IPS DF 19.7 (cell line): ENCODE measurements at regions not wholly inside any gene's neighbourhood (a gene's known extent, or its start where the extent isn't known, plus 50 kb on each side); places are given as distances from the start of the nearest gene placed in this dataset.
"Not testable (repeated sequence)": the region's sequence is repeated elsewhere in the genome, so short reads cannot be mapped to it uniquely, and the experiment has no call there.

ENCODE experiments used
- DNase-seq: peaks from one replicate; pipeline ENCODE4 v3.0.0-alpha.2; 2013; ENCODE audit warnings: low read depth, low spot score

DNA sequence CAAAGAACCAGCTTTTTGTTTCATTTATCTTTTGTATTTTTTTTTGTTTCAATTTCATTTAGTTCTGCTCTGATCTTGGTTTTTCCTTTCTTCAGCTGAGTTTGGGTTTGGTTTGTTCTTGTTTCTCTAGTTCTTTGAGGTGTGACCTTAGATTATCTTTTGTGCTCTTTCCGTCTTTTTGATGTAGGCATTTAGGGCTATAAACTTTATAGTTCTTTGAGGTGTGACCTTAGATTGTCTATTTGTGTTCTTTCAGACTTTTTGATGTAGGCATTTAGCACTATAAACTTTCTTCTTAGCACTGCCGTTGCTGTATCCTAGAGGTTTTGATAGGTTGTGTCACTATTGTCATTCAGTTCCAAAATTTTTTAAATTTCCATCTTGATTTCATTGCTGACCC is 224.3 kb upstream of the COBL start:
- DNase-seq: not testable (repeated sequence)

DNA sequence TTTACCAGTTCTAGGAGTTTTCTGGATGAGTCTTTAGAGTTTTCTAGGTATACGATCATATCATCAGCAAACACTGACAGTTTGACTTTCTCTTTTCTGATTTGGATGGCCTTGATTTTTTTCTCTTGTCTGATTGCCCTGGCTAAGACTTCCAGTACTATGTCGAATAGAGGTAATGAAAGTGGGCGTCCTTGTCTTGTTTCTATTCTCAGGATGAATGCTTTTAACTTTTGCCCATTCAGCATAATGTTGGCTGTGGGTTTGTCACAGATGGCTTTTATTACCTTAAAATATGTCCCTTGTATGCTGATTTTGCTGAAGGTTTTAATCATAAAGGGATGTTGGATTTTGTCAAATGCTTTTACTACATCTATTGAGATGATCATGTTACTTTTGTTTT is 223.2 kb upstream of the COBL start:
- no peak for DNase-seq

DNA sequence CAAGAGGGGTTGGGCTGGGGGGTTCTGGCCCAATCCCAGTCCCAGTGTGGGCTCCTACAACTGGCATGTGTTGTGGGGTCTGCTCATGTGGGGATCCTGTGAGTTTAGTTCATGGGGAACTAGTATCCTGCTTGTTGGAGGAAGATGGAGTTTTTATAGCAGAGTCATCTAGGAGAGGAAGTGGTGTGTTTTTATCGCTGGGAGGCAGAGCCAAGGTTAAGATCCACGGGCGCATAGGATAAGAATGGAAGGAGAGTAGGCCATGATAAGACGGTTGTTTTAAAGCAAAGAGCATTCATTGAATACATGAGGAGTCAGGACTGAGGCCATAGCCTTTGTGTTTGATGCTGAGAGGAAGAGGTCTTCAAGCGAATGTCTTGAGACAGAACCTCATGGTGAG is 211.6 kb upstream of the COBL start:
- DNase-seq: no peak

DNA sequence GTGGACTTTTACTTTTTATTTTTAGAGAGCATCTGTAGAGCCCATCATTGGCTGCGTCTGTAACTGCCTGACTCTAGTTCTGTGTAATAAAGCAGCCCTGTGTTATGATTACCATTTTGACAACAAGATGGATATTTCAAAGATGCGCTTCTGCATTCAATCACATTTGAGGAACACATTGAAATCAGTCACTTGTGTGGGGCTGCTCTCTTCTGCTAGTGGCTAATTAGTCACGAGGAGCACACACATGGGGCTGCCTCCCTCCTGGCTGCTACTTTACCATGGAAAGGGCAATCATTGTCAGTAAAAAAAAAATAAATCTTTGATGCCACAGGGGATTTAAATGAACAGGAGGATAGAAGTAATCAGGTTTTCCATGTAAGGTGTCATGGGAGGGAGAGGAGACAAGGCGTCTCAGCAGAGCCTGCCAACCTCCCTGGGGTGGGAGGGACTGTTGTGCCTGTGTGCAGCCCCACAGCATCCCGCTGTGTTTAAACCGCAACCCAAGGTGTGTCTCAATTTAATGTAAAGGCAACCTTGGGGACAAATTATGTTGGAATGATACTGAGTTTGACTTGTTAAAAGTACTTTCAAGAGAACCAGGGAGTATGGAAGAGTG is 205.2 kb upstream of the COBL start:
- no peak for DNase-seq

DNA sequence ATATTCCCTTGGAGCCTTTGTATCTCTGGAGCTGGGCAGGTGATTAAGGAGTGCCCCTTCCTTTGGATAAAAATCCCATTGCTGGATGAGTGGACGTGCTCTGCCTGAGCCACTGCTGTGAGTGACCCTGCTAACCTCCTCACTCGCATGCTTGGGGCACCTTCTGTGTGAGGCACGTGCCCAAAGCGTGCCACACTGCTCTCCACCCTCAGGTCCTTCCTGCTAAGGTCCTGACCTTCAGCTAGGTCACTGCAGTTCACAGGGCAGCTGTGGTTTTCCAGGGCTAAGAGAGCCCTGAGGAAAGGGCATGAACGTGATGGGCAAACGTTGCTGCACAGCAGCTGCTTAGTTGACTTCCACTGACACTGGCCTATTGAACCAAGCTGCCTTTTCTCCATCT is 204.4 kb upstream of the COBL start:
- DNase-seq: no peak

DNA sequence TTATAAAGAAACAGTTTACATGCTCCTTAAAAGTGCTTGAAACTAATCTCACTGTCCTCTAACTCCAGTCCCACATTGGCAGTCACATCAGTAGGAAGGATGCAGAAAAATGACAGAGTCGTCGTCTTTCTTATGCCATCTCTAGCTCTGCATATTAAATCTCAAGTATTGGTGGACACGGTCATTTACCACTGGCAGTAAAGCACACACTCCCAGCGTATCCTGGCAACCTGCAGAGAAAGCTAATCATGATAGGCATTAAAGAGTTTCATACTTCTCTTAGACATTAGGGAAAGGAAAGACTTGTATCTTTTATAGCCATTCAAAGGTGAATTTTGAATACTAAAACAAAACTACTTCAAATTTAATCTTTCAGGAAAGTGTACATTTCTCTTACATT is 202.0 kb upstream of the COBL start:
- no peak for DNase-seq

DNA sequence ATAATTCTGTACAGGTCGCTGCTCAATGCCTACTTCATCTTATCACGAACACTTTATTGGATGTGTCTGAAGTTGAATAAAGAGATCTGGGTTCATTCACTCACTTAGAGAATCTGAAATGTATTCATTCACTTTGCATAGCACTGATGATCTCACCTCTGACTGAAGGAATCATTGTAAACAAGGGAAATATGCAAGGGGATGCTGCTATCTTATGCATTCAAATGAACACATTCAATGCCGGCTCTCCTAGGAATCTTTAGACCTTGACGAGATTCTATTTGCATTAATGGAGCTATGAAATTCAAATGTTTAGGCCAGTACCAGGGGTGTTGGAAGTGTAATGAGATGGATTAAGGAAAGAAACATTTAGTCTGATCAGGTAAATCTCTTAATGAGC is 200.6 kb upstream of the COBL start:
- no peak for DNase-seq

DNA sequence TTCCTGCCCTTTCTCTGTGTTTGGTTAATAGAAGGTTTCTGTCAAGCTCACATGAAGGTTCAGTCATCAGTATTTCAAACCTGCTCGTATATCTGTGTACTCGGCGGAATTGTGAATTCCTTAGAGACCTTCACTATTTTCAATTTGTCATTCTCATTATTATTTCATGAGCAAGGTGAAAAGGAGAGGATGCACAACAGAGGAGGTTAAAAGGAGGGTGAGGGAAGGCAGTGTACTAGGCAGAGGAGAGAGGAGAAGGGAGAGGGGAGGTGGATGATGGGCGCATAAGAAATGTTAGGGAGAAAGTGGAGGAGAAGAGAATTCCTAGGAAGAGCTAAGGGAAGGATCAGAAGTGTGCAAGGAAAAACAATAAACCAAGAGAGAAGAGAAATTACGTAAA is 185.0 kb upstream of the COBL start:
- no peak for DNase-seq

DNA sequence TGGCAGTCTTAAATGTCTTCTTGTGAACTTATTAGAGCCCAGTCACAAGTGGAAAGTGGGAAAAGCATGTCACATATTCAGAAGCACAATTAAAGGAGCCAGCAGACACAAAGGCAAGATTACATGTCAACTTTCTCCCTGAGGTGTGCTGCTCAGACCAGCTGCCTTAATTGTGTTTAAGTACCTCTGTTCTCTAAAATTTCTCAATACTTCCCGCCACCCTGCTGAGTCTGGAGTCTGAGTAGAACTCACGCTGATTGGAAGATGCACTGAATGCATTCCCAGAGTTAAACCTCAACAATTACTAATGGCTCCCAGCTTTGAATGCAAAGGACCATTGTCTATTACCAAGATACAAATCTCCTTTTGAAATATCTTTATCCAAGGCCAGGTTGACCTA is 166.4 kb upstream of the COBL start:
- no peak for DNase-seq

DNA sequence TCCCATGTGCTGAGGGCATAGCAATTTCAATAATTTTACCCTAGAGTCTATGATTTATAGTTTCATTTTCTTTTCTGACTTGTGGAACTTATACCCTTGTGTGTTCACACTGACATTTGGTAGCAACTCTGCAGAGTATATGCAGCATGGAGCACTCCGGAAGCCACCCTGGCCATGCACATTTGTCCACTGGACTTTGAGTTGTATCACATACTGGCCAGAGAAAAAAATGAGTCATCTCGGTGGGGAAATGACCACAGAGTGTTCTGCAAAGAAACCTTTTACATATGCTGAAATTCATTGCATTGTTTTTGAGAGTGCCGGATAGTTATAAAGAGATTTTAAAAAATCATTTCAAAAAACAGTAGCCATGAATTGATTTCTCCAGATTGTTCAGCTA is 164.8 kb upstream of the COBL start:
- DNase-seq: no peak

DNA sequence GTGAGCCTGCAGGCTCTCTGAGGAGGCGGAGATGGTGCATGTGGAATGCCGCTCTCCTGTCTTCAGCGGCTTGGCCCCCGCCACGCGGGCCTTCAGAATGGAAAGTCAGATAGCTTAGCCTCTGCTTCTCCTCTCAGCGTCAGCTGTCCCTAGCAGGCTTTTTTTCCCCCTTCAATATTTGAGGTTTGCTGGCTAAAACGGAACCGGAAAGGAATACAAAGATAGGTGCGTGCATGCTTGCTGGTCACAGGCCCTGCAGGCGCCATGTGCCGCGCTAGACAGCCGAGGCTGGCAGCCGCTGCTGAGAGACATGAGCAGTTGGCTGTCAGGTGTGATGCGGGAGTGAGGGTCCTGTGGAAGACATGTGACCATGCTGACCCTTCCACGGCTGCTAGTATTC is 161.2 kb upstream of the COBL start:
- DNase-seq: no peak

DNA sequence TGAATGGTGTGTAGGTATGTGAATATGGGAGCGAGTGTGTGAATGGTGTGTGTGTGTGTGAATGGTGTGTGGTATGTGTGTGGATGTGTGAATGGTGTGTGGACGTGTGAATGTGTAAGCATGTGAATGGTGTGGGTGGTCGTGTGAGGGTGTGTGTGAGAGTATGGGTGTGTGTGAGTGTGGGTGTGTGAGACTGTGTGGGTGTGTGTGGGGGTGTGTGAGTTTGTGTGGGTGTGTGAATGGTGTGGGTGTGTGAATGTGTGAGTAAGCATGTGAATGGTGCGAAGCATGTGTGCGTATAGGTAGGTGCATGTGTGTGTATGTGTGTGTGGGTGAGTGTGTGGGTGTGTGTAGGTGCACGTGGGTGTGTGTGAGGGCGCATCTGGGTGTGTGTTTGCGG is 160.7 kb upstream of the COBL start:
- no peak for DNase-seq

DNA sequence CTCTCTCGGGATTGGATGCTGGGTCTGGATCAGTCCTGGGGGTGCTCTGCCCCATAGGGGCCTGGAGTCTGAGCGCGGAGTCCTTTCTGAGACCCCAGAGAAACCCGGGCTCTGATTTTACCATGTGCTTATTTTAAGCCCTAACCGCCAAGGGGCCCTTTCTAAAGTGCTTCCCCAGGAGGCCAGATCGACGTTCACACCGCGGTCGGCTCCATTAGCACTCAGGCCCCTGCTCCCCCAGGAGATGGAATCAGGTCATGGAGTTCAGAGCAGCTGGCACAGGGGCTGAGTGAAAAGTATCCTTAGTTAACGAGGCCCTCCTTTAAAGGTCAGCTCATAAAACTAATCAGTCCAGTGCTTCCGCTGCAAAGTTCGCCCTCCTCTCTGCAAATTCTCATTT is 159.4 kb upstream of the COBL start:
- no peak for DNase-seq

DNA sequence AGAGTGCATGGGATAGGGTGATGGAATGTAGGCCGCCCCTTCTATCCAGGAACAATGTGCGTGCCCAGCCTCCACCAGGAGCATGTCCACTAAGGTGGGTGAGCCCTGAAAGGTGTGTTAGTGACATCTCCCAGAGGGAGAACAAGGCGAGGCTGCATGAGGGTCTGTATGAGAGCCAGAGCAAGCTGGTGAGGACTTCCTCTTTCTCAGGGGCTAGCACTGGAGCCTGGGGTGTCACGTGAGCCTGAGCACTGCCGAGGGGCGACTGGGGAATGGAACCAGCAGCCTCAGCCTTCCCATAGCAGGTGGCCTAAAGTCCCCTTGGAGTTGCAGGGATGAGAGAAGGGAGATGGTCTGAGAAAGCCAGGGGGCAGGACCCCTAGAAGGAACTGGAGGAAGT is 156.3 kb upstream of the COBL start:
- no peak for DNase-seq

DNA sequence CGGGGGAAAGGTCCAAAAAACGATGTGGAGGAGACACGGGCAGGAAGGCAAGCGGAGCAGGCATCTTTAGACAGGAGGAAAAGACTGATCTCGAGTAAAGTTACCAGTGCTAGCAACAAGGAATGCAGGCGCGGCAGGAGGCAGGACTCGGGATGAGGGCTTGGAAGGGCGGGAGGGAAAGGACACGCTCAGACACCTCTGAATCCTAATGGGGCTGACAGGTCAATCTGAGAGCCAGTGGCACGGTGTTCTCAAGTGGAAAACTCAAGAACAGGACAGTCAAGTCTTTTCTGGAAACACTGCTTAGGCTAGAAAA is 155.3 kb upstream of the COBL start:
- no peak for DNase-seq

DNA sequence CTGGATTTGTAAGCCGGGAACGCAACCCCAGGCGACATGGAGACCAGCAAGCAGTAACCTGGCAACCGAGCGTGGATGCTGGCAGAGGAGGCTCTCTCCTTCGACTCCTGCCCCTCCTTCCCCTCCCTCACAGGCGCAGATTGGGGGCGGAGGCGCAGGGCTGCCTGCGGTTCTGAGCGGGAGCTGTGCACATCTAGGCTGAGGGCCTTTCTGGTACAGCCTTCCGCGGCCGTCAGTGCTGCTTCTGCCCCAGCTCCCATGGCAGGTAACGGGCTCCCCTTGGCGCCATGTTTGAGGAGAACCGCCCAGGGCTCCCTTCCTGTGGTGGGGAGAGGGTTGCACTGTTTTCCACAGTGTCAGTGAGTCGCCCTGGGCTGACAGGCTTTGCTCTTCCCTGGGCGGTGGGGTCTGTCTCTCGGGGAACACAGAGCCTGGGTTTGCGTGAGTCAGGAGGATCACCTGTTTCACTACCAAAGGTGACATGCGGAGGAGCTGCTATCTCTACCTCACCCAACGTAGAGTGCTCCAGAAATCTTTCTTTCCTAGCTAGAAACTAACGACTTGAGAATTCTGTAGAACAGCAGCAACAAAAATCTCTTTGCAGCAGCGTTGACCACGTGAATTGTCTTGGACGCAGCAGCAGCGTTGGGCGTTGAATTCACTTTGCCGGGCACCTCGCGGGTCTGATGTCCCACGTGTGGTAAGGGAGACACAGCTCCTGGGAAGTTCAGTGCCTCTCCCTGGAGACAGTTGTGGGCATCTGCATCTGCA is 154.8 kb upstream of the COBL start:
- no peak for DNase-seq

DNA sequence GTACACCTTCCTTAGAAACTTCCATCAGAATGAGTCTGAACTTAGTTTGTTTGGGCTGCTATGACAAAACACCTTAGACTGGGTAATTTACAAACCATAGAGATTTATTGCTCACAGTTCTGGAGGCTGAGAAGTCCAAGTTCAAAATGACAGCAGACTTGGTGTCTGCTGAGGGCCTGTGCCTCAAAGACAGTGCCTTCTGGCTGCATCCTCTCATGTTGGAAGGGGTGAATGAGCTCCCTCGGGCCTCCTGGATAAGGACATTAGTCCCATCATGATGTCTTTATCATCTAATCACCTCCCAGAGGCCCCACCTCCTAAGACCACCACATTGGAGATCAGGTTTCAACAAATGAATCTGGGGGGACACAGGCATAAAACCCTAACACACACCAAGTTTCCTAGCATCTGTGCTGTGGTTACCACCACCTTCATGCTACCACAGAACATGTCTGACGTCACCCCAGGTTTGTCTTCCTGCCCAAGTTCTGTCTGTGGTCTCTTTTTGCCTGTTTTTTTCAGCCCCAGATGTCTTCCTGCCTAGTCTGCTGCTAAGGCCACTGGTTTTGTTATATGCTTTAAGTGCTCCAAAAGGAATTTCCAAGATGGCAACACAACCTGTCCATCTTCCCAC is 150.9 kb upstream of the COBL start:
- DNase-seq: no peak

DNA sequence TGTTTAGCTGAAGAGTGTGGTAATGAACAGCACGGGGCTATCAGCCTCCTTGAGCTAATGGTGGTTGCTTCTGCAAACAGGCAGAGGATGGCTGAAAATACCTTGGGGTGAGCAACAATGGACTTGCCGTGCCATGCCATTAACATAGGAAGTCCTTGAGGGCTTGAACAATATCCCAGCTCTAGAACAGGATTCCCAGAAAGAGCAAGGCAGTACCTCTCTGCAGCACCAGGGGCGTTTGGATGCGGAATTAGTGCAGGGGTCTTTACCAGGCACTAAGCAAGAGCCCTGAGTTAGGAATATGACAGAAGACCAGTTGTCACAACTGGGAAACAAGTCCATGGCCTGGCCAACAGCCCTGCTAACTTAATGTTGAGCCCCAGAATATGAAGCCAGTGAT is 143.2 kb upstream of the COBL start:
- no peak for DNase-seq

DNA sequence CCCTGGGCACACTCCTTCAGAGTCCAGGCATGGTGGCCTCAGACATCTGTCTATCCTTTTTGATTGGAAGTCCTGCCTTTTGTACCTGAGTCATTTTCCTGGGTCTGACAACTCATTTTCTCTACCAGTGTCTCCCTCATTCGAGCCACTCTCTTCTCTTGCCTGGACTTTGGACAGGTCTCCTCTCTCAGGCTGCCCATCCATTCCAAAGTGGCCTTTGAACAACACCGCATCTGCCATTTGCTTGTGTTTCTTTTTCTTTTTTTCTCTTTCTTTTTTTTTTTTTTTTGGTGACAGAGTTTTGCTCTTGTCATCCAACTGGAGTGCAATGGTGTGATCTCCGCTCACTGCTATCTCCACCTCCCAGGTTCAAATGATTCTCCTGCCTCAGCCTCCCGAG is 142.1 kb upstream of the COBL start:
- DNase-seq: no peak

DNA sequence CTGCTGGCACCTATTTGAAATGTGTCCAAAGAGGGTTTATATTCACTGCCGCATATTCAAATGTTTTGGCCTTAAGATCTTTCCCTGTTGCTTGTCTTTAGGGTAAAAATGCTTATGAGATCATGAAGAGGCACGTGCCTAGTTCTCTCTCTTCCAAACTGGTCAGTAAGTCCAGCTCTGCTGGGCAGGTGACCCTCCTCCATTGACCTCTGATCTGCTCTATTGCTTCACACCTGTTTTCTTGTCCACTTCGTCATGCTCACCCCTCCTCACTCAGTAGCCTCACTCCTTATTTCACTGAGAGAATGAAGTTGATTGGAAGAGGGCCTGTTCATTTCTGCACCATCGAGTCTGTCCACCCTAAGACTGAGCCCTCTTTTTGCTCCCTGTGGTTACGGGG is 140.5 kb upstream of the COBL start:
- no peak for DNase-seq

DNA sequence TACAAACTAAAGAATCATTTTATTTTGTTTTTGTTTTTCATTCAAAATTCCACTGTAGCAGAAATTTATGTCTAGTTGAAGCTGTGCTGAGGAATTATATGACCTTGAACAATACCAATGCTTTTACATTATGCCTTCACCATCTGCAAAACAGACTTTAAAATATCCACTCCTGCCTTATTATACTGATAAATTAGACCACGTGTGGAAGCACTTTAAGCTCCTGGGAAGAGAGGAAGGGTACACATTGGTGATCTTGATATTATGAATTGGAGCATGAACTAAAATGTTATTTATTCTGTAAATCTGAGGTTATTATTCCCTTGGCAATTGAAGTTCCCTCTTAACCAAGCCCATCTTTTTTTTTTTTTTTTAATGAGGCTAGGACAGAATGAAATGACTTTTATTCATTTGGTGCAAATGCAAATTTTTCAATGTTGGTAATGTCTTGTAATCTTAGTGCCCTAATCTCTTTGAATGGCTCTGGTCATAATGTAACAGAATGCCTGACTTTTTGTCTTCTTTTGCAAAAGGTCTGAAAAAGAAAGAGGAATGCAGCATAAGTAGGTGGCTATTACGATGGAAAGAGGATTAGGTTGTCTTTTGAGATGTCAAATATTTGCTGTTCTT is 139.9 kb upstream of the COBL start:
- no peak for DNase-seq

DNA sequence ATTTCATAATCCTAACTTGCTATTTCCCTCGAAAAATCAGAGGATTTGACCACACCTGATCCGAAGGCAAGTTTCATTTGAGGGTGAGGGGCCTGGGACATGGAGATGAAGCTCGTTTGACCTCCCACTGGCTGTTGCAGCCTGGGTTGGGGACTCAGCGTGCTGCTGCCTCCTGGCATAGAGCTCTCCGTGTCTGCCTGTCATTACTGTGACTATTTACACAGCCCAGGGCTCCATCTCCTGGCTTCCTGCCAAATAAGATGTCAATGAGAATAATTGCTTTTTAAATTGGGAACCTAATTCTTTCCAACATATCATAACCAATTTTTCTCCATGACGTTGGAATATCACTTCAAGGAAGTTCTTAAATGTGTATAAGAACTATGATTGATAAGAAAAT is 139.3 kb upstream of the COBL start:
- DNase-seq: no peak

DNA sequence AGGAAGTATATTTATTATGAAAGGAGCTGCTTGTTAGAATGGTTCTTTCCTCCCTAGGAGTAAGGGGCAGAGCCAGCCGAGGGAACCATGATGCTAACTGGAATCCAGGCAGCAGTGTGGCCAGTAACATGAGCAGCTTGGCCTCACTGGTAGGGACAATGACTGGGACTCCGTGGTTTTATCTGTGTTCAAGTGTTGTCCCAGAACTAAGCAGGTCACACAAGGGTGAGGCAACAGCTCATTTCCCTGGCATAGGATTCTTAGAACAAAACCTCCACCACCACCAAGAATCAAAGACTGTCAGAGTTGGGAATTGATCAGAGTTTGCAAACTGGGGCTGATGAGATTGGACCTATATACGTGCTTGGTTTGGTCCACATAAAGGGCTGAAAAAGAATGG is 138.9 kb upstream of the COBL start:
- no peak for DNase-seq
